GM18873 (cell line): ENCODE measurements at regions not wholly inside any gene's neighbourhood (a gene's known extent, or its start where the extent isn't known, plus 50 kb on each side); places are given as distances from the start of the nearest gene placed in this dataset.
"Not testable (repeated sequence)": the region's sequence is repeated elsewhere in the genome, so short reads cannot be mapped to it uniquely, and the experiment has no call there.

Experiments used
- ATAC-seq: cut with Tn5 transposase; IDR thresholded peaks from one replicate; pipeline ENCODE4 v1.9.1; 2021; ENCODE audit warnings: mild to moderate bottlenecking, moderate library complexity, moderate number of reproducible peaks; ENCODE audit not compliant: unreplicated experiment, low FRiP score

DNA sequence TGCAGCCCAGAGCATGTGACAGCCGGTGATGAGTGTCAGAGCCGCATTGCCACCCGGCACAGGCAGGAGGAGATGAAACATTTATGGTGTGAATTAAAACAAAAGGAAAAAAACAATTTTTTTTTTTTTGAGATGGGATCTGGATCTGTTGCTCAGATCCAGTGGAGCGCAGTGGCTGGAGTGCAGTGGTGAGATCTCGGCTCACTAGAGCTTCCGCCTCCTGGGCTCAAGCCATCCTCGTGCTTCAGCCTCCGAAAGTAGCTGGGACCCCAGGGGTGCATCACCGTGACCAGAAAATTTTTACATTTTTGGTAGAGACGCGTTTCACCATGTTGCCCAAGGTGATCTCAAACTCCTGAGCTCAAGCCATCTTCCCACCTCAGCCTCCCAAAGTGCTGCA is 182.1 kb upstream of the SALL3 start:
- ATAC-seq, result no peak

DNA sequence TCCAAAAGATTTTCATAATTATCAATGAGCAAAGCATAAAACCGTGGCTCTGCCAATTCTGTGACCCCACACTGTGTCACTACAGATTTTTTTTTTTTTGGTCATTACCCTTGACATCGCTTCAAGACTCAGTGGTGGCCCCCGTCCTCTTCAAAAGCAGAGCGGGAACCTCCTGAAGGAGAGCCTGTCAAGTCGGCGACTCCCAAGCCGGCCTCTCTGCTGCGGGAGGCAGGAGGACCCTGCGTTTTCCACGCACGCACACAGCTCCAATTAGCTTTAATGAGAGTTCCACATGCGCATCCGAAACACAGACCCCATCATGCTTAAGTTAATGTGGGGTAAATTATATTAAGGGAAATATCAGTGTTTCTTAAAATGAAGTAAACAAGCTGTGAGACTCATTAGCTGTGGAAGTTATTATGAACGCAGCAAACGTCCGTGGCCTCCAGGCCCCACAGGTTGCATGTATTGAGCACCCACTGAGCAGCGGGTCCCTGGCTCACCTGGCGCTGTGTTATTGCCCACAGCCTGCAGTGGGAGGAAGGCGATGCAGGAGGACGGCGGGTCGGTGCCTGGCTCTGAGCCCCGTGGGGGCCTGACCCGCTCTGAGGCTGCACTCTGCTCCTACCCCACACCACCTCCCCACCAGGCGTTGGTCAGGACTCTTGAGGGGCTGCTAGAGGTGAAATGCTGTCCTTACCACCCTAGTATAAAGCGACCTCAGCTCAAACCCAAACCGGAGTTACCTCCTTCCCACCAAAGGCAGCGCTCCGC is 181.0 kb upstream of the SALL3 start:
- no peak for ATAC-seq

DNA sequence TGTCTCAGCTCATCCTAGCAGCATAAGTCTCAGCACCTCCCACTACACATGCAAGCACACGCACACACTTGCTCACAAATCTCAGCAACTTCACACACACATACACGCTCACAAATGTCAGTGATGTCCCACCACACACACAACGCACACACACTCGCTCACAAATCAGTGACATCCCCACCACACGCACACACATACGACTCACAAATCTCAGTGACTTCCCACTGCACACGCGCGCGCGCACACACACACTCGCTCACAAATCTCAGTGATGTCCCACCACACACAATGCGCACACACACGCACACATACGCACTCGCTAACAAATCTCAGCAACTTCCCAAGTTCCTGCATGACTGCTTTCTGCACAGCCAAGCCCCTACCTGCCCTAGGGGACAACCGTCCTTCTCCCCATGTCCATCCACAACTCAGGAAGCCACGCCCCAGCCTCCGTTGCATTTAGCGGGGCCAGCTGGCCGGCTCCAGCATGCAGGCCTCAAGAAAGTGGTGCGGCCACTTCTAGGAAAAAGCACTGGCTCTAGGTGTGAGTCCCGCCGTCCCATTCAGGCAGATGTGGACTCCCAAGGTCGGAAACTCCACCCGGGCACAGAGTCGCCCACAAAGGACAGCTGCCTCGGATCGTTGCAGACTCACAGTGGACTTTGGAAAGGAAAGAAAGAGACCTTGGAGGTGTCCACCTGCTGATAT is 180.1 kb upstream of the SALL3 start:
- no peak for ATAC-seq

GRCh38 chr18:78800102-78800851 is 179.3 kb upstream of the SALL3 start:
- not testable (repeated sequence) for ATAC-seq

DNA sequence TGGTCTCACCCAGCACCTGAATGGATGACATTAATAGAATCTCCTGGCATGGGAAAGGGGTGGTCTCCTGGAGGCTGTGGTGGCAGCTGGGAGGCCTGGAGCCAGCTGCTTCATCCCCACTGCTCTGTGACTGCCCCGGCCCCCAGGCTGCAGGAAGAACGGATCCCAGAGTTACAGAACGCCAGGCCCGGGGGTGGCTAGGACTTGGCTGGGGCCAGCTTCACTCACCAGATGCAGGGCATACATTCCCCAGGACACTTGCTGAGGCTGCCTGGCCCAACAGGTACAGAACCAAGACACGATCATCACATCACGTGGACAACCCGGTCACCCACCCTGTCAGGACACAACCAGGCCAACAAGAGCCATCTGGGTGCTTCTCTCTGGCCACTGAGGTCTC is 178.6 kb upstream of the SALL3 start:
- ATAC-seq, result no peak

GRCh38 chr18:78803104-78803503 is 176.5 kb upstream of the SALL3 start:
- no peak for ATAC-seq

GRCh38 chr18:78804206-78805030 is 175.2 kb upstream of the SALL3 start:
- ATAC-seq, result no peak

GRCh38 chr18:78805840-78806239 is 173.8 kb upstream of the SALL3 start:
- ATAC-seq, result no peak

GRCh38 chr18:78807668-78808067 is 171.9 kb upstream of the SALL3 start:
- ATAC-seq, result no peak

DNA sequence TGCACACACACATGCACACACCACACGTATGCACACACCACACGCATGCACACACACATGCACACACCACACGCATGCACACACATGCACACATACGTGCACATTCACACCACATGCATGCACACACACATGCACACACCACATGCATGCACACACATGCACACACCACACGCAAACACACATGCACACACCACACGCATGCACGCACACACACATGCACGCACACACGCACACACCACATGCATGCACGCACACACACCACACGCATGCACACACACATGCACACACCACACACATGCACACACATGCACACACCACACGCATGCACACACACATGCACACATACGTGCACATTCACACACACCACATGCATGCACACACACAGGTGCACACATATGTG is 169.8 kb upstream of the SALL3 start:
- no peak for ATAC-seq

GRCh38 chr18:78810706-78811105 is 168.9 kb upstream of the SALL3 start:
- ATAC-seq, result no peak

GRCh38 chr18:78812067-78812466 is 167.6 kb upstream of the SALL3 start:
- ATAC-seq, result no peak

DNA sequence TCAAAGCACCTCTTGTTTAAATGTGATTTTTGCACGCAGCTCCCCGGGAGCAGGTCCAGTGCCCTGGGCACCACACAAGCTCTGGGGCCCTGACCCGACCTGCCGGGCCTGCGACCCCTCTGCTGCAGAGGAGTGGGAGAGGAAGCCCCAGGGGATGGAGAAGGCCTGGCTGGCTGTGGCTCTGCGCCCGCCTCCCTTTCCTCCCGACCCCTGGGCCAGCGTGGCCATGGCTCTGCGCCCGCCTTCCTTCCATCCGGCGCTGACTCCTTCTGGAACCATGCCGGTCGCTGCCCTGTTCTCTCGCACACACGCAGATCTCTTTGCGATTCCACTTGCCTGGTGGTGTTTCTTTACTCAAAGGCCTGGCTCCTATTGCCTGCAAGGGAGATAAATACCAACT is 166.5 kb upstream of the SALL3 start:
- no peak for ATAC-seq

GRCh38 chr18:78813936-78814710 is 165.5 kb upstream of the SALL3 start:
- no peak for ATAC-seq

DNA sequence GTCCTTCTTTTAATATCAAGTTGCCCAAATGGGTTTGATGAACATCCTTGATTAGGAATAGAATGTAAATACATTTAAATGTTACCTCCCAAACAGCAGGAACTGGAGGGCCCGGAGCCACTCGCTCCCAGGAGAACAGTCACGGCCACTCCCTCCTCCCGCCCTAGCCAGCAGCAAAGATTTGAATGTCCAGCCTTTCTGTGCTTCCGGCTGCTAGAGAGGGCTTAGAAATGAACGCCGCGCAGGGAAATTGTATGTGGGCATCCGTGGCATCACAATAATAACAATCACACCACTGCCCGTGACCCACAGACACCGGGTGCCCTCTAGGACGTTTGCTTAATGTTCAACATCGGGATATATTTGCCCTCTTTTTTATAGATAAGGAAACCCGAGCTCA is 164.9 kb upstream of the SALL3 start:
- no peak for ATAC-seq

DNA sequence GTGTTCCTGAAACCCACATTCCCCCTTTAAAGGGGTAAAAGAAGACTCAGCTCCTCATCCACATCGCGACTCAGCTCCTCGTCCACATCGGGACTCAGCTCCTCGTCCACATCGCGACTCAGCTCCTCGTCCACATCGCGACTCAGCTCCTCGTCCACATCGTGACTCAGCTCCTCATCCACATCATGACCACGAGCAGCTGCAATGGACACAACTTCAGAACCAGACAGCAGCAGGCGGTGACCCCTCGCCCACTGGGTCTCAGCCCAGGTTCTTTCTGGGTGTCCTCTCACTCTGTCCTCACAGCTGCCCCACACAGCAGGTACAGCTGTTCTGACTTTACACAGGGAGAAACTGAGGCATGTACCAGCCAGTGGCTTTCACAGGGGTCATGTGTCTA is 163.5 kb upstream of the SALL3 start:
- no peak for ATAC-seq

- no peak for ATAC-seq
Observed at GRCh38 chr18:78816916-78817315, 162.7 kb upstream of the SALL3 start.

DNA sequence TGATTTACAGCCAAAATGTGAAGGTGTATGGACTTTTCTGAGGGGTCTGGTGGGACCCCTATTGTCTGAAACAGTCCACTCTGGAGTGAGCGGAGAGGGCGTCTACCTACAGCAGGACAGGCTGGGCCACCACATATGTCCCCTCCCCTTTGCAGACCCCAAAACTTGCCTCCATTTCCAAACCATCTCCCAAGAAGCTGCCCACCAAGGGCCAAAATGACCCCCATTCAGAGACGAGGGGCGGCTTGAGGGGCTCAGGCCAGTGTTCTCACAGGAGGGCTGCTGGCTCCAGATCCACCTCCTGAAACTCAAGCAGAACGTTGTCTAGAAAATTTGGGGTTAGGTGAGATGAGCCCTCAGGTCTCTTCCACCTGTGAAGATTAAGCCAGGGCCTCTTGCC is 161.1 kb upstream of the SALL3 start:
- no peak for ATAC-seq

- no peak for ATAC-seq
Observed at GRCh38 chr18:78818961-78819360, 160.7 kb upstream of the SALL3 start.
